Coronary artery (tissue), 2 donors: ENCODE measurements at regions not wholly inside any gene's neighbourhood (a gene's known extent, or its start where the extent isn't known, plus 50 kb on each side); places are given as distances from the start of the nearest gene placed in this dataset.
"Not testable (repeated sequence)": the region's sequence is repeated elsewhere in the genome, so short reads cannot be mapped to it uniquely, and the experiment has no call there.

Experiments used
- DNase-seq: peaks from one replicate; pipeline ENCODE4 v3.0.0-alpha.2; 2017; ENCODE audit warnings: low spot score
- H3K27ac ChIP-seq, 2 donors: fragments of 200-600 bp; sonication (generic); one replicate each; pipeline ENCODE4 v1.5.1; 2016 to 2019
- H3K4me3 ChIP-seq: fragments of 200-600 bp; sonication (generic); 2 replicates; pipeline ENCODE4 v1.5.1; 2016; ENCODE audit warnings: mild to moderate bottlenecking, moderate library complexity
- TF ChIP-seq, protein P1 (sequence below): fragments of 200-600 bp; sonication (generic); IDR thresholded peaks from one replicate; pipeline ENCODE4 v1.5.1; 2019; ENCODE audit warnings: antibody characterized with exemption

DNA sequence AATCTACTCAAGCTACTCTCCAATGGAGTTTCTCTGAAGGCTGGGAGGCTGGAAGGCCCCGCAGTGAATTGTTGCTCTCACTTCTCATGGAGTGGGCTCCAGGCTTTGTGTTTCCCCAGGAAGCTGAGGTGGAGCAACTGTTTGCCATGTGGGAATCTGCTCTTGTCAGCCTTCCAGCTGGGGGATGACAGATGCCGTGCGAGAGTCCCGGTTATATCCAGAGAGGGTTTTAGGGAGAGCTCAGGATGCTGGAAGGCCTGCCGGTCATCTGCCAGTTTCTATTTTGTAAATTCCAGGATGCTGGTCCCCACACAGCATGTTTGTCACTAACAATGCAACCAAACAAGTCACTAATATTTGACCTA, 98.2 kb upstream of the NAA20 start:
- Histone ChIP-seq H3K4me3 (no peak overlapping the region), H3K27ac (no peak overlapping the region)
- TF ChIP-seq, protein P1, sequence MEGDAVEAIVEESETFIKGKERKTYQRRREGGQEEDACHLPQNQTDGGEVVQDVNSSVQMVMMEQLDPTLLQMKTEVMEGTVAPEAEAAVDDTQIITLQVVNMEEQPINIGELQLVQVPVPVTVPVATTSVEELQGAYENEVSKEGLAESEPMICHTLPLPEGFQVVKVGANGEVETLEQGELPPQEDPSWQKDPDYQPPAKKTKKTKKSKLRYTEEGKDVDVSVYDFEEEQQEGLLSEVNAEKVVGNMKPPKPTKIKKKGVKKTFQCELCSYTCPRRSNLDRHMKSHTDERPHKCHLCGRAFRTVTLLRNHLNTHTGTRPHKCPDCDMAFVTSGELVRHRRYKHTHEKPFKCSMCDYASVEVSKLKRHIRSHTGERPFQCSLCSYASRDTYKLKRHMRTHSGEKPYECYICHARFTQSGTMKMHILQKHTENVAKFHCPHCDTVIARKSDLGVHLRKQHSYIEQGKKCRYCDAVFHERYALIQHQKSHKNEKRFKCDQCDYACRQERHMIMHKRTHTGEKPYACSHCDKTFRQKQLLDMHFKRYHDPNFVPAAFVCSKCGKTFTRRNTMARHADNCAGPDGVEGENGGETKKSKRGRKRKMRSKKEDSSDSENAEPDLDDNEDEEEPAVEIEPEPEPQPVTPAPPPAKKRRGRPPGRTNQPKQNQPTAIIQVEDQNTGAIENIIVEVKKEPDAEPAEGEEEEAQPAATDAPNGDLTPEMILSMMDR = no peak
- DNase-seq = no peak

DNA sequence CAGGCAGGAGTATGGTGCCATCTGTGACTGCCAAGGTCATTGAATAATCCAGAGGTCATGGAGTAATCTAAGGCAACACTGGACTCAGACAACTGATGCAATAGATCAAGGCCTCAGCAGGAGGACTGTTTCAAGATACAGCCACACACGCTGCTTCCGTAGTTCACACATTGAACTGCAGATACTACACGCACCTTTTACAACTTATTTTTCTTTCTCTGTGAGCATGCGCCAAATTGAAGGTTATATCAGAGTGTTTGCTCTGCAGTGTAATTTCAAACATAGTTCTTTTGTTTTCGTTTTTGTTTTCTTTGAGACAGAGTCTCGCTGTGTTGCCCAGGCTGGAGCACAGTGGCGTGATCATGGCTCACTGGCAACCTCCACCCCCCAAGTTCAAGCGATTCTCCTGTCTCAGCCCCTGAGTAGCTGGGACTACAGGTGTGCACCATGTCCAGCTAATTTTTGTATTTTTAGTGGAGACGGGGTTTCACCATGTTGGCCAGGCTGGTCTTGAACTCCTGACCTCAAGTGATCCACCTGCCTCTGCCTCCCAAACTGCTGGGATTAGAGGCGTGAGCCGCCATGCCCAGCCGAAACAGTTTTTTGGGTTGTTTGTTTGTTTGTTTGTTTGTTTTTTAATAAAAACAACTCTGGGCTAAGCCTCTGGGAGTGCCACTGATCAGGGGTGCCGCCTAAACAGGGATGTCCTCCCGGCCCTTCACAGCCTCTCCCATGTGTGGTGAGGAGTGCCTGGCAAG, 96.6 kb upstream of the NAA20 start:
- no peak for DNase-seq
- TF ChIP-seq, protein P1 = no peak
- peak overlapping the region in 1 of 2 donors; percentile 61 for H3K27ac ChIP-seq
- H3K4me3 ChIP-seq = no peak overlapping the region

- TF ChIP-seq, protein P1 = no peak
- peak overlapping the region in 1 of 2 donors; percentile 61 for H3K27ac ChIP-seq
- H3K4me3 ChIP-seq = peak overlapping the region; percentile 22
- DNase-seq = no peak
These were observed 95.8 kb upstream of the NAA20 start for GRCh38 chr20:19921284-19921793.

DNA sequence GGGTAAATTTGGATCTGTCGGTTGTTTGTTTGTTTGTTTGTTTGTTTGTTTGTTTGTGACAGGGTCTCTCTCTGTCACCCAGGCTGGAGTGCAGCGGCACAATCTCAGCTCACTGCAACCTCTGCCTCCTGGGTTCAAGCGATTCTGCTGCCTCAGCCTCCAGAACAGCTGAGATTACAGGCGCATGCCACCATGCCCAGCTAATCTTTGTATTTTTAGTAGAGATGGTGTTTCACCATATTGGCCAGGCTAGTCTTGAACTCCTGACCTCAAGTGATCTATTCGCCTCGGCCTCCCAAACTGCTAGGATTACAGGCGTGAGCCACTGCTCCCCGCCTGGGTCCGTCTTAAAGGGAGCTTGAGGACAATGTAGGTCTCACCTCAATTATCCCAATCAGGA, 95.3 kb upstream of the NAA20 start:
- Histone ChIP-seq H3K27ac (peak overlapping the region in 1 of 2 donors; percentile 61), H3K4me3 (peak overlapping the region; percentile 22)
- DNase-seq = not testable (repeated sequence)

DNA sequence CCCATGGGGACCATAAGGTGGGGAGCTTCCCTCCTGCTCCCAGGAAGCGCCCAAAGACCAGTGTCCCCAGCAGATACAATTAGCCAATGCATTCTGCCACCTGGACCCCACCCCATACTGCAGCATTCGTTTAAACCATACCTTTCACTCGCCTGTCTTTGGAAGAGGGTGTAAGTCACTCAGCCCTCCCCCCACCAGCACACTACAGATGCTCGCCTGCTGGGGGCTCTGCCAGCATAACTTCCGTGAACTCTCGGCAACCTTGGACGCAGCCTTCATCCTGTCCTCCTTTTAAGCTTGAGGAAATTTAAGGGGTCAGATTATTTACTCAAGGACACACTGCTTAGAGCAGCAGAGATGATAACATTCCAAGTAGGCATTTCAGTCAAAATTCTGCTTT, 94.4 kb upstream of the NAA20 start:
- H3K4me3 ChIP-seq = no peak overlapping the region
- no peak for DNase-seq
- no peak overlapping the region for H3K27ac ChIP-seq
- TF ChIP-seq, protein P1 = no peak

DNA sequence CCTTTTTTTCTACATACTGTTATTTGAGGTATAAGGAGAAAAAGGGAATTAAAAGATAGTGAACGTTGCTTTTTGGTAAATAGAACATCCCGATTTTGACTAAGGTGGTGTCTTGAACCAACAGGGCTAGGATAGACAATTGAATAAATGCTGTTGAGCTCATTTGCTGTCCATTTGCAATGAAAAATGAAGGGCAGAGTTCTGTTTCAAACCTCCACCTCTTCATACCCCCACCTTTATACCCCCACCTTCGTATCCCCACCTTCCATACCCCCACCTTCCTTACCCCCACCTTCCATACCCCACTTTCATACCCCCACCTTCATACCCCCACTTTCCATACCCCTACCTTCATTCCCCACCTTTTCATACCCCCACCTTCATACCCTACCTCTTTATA, 93.4 kb upstream of the NAA20 start:
- no peak for DNase-seq
- TF ChIP-seq, protein P1 = no peak
- no peak overlapping the region for H3K27ac ChIP-seq
- H3K4me3 ChIP-seq = no peak overlapping the region

DNA sequence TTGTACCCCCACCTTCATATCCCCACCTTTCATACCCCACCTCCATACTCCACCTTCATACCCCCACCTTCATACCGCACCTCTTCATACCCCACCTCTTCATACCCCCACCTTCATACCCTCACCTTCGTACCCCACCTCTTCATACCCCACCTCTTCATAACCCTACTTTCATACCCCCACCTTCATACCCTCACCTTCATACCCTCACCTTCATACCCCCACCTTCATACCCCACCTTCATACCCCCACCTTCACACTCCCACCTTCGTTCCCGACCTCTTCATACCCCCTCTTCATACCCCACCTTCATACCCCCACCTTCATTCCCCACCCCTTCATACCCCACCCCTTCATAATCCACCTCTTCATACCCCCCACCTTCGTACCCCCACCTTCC, 92.9 kb upstream of the NAA20 start:
- H3K4me3 ChIP-seq = no peak overlapping the region
- TF ChIP-seq, protein P1 = no peak
- no peak for DNase-seq
- H3K27ac ChIP-seq = no peak overlapping the region
